ENCODE measurements at regions not wholly inside any gene's neighbourhood (a gene's known extent, or its start where the extent isn't known, plus 50 kb on each side); places are given as distances from the start of the nearest gene placed in this dataset.

- Histone ChIP-seq H3K36me3 (ENCODE audit: insufficient read depth, low read length) (no peaks in the 10 kb centered on the region), H4K20me1 (ENCODE audit: insufficient read depth, low read length) (no peaks in the 10 kb centered on the region), H3K4me1 (ENCODE audit: insufficient read depth, low read length) (no peaks in the 10 kb centered on the region), H3K79me2 (ENCODE audit: insufficient read depth, low read length) (no peaks in the 10 kb centered on the region), H2AFZ (ENCODE audit: low read length) (no peak overlapping the region), H3K4me2 (ENCODE audit: insufficient read depth, low read length) (no peak overlapping the region), H3K4me3 (ENCODE audit: insufficient read depth, low read length) (no peak overlapping the region), H3K27ac (ENCODE audit: low read depth, low read length) (no peak overlapping the region), H3K9me3 (ENCODE audit: low read depth, low read length) (no peaks in the 10 kb centered on the region), H3K27me3 (ENCODE audit: insufficient read depth, low read length) (no peaks in the 10 kb centered on the region)
- no peak for DNase-seq (ENCODE audit: insufficient read length, low spot score, missing footprints)
- TF ChIP-seq, protein P1, sequence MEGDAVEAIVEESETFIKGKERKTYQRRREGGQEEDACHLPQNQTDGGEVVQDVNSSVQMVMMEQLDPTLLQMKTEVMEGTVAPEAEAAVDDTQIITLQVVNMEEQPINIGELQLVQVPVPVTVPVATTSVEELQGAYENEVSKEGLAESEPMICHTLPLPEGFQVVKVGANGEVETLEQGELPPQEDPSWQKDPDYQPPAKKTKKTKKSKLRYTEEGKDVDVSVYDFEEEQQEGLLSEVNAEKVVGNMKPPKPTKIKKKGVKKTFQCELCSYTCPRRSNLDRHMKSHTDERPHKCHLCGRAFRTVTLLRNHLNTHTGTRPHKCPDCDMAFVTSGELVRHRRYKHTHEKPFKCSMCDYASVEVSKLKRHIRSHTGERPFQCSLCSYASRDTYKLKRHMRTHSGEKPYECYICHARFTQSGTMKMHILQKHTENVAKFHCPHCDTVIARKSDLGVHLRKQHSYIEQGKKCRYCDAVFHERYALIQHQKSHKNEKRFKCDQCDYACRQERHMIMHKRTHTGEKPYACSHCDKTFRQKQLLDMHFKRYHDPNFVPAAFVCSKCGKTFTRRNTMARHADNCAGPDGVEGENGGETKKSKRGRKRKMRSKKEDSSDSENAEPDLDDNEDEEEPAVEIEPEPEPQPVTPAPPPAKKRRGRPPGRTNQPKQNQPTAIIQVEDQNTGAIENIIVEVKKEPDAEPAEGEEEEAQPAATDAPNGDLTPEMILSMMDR (IDR thresholded peaks at IDR 0.05; ENCODE audit: extremely low read depth, low read depth, low read length): no peak
Observed at GRCh38 chr4:135123632-135124031, 922.0 kb upstream of the PABPC4L start.

DNA sequence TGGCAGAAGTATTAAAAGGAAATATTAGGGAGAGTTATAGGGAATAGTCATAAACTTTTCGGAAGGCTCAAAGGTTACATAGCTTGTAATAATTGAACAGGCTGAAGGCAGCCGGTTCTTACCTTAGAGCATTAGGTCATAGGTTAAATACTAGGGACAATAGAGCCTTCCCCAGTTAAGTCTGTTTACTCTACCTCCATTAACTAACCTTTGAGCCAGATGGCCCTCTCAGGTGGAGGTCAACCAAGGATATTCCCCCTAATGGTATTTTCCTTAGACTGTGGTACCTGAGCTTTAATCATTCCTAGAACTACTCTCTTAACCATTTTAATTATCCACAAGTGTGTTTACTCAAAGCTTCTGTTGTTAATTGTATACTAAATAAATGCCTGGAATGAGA is 920.9 kb upstream of the PABPC4L start:
- TF ChIP-seq, protein P1 (IDR thresholded peaks at IDR 0.05; ENCODE audit: extremely low read depth, low read depth, low read length): no peak

DNA sequence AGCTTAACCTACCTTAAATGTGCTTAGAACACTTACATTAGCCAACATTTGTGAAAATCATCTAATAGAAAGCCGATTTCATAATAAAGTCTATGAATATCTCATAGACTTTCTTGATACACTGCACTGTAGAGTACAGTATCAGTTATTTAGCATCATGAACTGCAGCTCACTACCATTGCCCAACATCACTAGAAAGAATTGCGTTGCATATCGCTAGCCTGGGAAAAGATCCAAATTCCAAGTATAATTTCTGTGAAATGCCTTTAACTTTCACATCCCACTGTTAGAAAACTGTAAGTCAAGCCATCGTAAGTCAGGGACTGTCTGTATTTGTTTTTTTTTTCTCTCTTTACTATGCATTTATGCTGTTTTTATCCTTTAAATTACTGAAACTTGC is 918.6 kb upstream of the PABPC4L start:
- H3K36me3 ChIP-seq (ENCODE audit: insufficient read depth, low read length): no peaks in the 10 kb centered on the region
- no peaks in the 10 kb centered on the region for H3K27me3 ChIP-seq (ENCODE audit: insufficient read depth, low read length)
- no peaks in the 10 kb centered on the region for H4K20me1 ChIP-seq (ENCODE audit: insufficient read depth, low read length)
- H2AFZ ChIP-seq (ENCODE audit: low read length): no peak overlapping the region
- H3K4me1 ChIP-seq (ENCODE audit: insufficient read depth, low read length): no peaks in the 10 kb centered on the region
- no peak overlapping the region for H3K4me2 ChIP-seq (ENCODE audit: insufficient read depth, low read length)
- H3K4me3 ChIP-seq (ENCODE audit: insufficient read depth, low read length): no peak overlapping the region
- TF ChIP-seq, protein P1 (IDR thresholded peaks at IDR 0.05; ENCODE audit: extremely low read depth, low read depth, low read length): no peak
- no peaks in the 10 kb centered on the region for H3K79me2 ChIP-seq (ENCODE audit: insufficient read depth, low read length)
- no peak overlapping the region for H3K27ac ChIP-seq (ENCODE audit: low read depth, low read length)
- no peak for DNase-seq (ENCODE audit: insufficient read length, low spot score, missing footprints)
- H3K9me3 ChIP-seq (ENCODE audit: low read depth, low read length): no peaks in the 10 kb centered on the region

More for the DNA sequence above, 920.9 kb upstream of the PABPC4L start:
- Histone ChIP-seq H3K79me2 (ENCODE audit: insufficient read depth, low read length) (no peaks in the 10 kb centered on the region), H3K27me3 (ENCODE audit: insufficient read depth, low read length) (no peaks in the 10 kb centered on the region), H3K4me2 (ENCODE audit: insufficient read depth, low read length) (no peak overlapping the region), H2AFZ (ENCODE audit: low read length) (no peak overlapping the region), H3K27ac (ENCODE audit: low read depth, low read length) (no peak overlapping the region), H3K9me3 (ENCODE audit: low read depth, low read length) (no peaks in the 10 kb centered on the region), H3K4me3 (ENCODE audit: insufficient read depth, low read length) (no peak overlapping the region), H3K4me1 (ENCODE audit: insufficient read depth, low read length) (no peaks in the 10 kb centered on the region), H3K36me3 (ENCODE audit: insufficient read depth, low read length) (no peaks in the 10 kb centered on the region), H4K20me1 (ENCODE audit: insufficient read depth, low read length) (no peaks in the 10 kb centered on the region)
- no peak for DNase-seq (ENCODE audit: insufficient read length, low spot score, missing footprints)

DNA sequence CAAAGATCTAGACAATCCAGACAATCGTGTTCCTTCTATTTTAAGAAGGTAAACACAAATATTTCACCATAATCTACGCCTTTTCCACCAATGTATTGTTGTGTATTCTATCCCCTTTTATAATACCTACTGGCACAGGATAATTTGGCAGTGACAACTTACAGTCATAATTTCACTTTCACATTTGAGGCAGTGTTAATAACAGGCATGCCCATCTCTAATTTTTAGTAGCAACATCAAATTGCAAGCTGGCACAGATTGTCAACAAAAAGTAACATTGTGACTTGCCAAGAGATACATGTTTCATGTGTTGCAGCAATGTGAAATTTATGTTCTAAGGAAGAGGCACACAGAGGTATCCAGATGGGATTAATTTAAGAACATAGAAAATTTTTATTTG is 912.5 kb upstream of the PABPC4L start:
- H3K36me3 ChIP-seq (ENCODE audit: insufficient read depth, low read length): no peaks in the 10 kb centered on the region
- H3K9me3 ChIP-seq (ENCODE audit: low read depth, low read length): no peaks in the 10 kb centered on the region
- H3K79me2 ChIP-seq (ENCODE audit: insufficient read depth, low read length): no peaks in the 10 kb centered on the region
- no peak overlapping the region for H3K27ac ChIP-seq (ENCODE audit: low read depth, low read length)
- no peak overlapping the region for H3K4me2 ChIP-seq (ENCODE audit: insufficient read depth, low read length)
- H3K27me3 ChIP-seq (ENCODE audit: insufficient read depth, low read length): no peaks in the 10 kb centered on the region
- DNase-seq (ENCODE audit: insufficient read length, low spot score, missing footprints): no peak
- H2AFZ ChIP-seq (ENCODE audit: low read length): no peak overlapping the region
- H4K20me1 ChIP-seq (ENCODE audit: insufficient read depth, low read length): no peaks in the 10 kb centered on the region
- no peak overlapping the region for H3K4me3 ChIP-seq (ENCODE audit: insufficient read depth, low read length)
- no peaks in the 10 kb centered on the region for H3K4me1 ChIP-seq (ENCODE audit: insufficient read depth, low read length)
- TF ChIP-seq, protein P1 (IDR thresholded peaks at IDR 0.05; ENCODE audit: extremely low read depth, low read depth, low read length): no peak

Data from osteoblast (primary cell).